H1 (cell line): ENCODE measurements at regions not wholly inside any gene's neighbourhood (a gene's known extent, or its start where the extent isn't known, plus 50 kb on each side); places are given as distances from the start of the nearest gene placed in this dataset.

Experiments
- CTCF ChIA-PET: fragments of 300-600 bp; sonication (Branson Sonifier 250); formaldehyde crosslinking; loops from one replicate; lab custom pipeline; 2021; ENCODE audit not compliant: partially characterized antibody; lab: Charles Lee
- POLR2A ChIA-PET: fragments of 300-600 bp; sonication (Branson Sonifier 250); formaldehyde crosslinking; loops from one replicate; lab custom pipeline; 2021; ENCODE audit warnings: inconsistent platforms; ENCODE audit not compliant: partially characterized antibody; lab: Charles Lee
- DNase-seq, 2 experiments: peaks; one replicate each; pipeline versions ENCODE4 v3.0.0 to v3.0.0-alpha.2; 2010 to 2022; ENCODE audit warnings: low spot score in 2 of 2, low read depth in 1 of 2, mixed read lengths in 1 of 2
- FAIRE-seq: peaks from 2 replicates; lab custom pipeline; 2011; peaks lifted over from hg19 to GRCh38; lab: Jason Lieb, UNC
- H2AFZ ChIP-seq: 2 replicates; pipeline ENCODE4 v1.8.1; 2012; ENCODE audit warnings: low read length, inconsistent platforms
- H2AK5ac ChIP-seq: 2 replicates; pipeline ENCODE4 v1.6.1; 2013; ENCODE audit warnings: low read depth, low read length
- H2BK120ac ChIP-seq: replicated peaks from 2 replicates; pipeline ENCODE3; 2013; ENCODE audit warnings: low read depth, low read length, inconsistent platforms
- H2BK12ac ChIP-seq: 2 replicates; pipeline ENCODE4 v1.6.1; 2013; ENCODE audit warnings: low read depth, low read length
- H2BK15ac ChIP-seq: 2 replicates; pipeline ENCODE4 v1.6.1; 2013; ENCODE audit warnings: low read length
- H2BK20ac ChIP-seq: 2 replicates; pipeline ENCODE4 v1.6.1; 2013; ENCODE audit warnings: low read length
- H2BK5ac ChIP-seq: 2 replicates; pipeline ENCODE4 v1.6.1; 2013; ENCODE audit warnings: low read depth, low read length
- H3K14ac ChIP-seq: 2 replicates; pipeline ENCODE4 v1.6.1; 2013; ENCODE audit warnings: inconsistent platforms; ENCODE audit not compliant: insufficient read length
- H3K18ac ChIP-seq: 2 replicates; pipeline ENCODE4 v1.6.1; 2013; ENCODE audit warnings: low read length; ENCODE audit errors: extremely low read depth
- H3K23ac ChIP-seq: 2 replicates; pipeline ENCODE4 v1.6.1; 2013; ENCODE audit warnings: inconsistent platforms; ENCODE audit not compliant: insufficient read length
- H3K23me2 ChIP-seq: 2 replicates; pipeline ENCODE4 v1.6.1; 2013; ENCODE audit warnings: low read depth, low read length
- H3K27ac ChIP-seq: 2 replicates; pipeline ENCODE4 v1.6.1; 2011; ENCODE audit warnings: low read depth, low read length, inconsistent platforms
- H3K27me3 ChIP-seq, 4 experiments: replicated peaks in 1 of 4; 1 replicate in 1 of 4; 2 replicates in 3 of 4; pipeline versions ENCODE4 v1.6.1 to v1.8.1; 2011 to 2013; ENCODE audit warnings: low read length in 3 of 4, mild to moderate bottlenecking in 3 of 4, inconsistent platforms in 2 of 4, mixed read lengths in 2 of 4, moderate library complexity in 1 of 4; ENCODE audit not compliant: control insufficient read depth in 3 of 4, insufficient read depth in 3 of 4; ENCODE audit errors: extremely low read depth in 1 of 4
- H3K36me3 ChIP-seq, 4 experiments: 2 replicates each; pipeline versions ENCODE4 v1.6.1 to v1.8.1; 2011 to 2013; ENCODE audit warnings: mild to moderate bottlenecking in 4 of 4, low read length in 3 of 4, moderate library complexity in 2 of 4, control low read depth in 1 of 4, inconsistent platforms in 1 of 4; ENCODE audit not compliant: insufficient read depth in 4 of 4, control insufficient read depth in 2 of 4
- H3K4ac ChIP-seq: replicated peaks from 2 replicates; pipeline ENCODE3; 2013; ENCODE audit warnings: low read length, low read depth, mixed read lengths, inconsistent platforms; ENCODE audit not compliant: insufficient read length
- H3K4me1 ChIP-seq, 4 experiments: replicated peaks in 1 of 4; 1 replicate in 1 of 4; 2 replicates in 3 of 4; pipeline versions ENCODE4 v1.6.1 to v1.8.1; 2011 to 2013; ENCODE audit warnings: low read length in 3 of 4, inconsistent platforms in 2 of 4, mixed read lengths in 1 of 4; ENCODE audit not compliant: insufficient read depth in 4 of 4, control insufficient read depth in 3 of 4
- H3K4me2 ChIP-seq, 2 experiments: 2 replicates each; pipeline versions ENCODE4 v1.6.1 to v1.8.1; 2011 to 2013; ENCODE audit warnings: low read depth in 2 of 2, low read length in 2 of 2, control low read depth in 1 of 2, inconsistent platforms in 1 of 2, mild to moderate bottlenecking in 1 of 2; ENCODE audit not compliant: insufficient read depth in 1 of 2
- H3K4me3 ChIP-seq, 4 experiments: fragments of 200-600, 300-600 bp in 1 of 4; sonication (generic), shearing (Covaris generic), sonication (Bioruptor Twin) in 1 of 4; 2 replicates each; pipeline versions ENCODE4 v1.5.1 to v1.8.1; 2011 to 2016; ENCODE audit warnings: low read length in 4 of 4, low read depth in 3 of 4, control low read depth in 2 of 4, inconsistent platforms in 2 of 4, mild to moderate bottlenecking in 2 of 4, mixed read lengths in 1 of 4, moderate library complexity in 1 of 4; ENCODE audit not compliant: insufficient read depth in 2 of 4; ENCODE audit errors: extremely low read depth in 1 of 4
- H3K56ac ChIP-seq: replicated peaks from 2 replicates; pipeline ENCODE3; 2013; ENCODE audit warnings: low read depth, mild to moderate bottlenecking, mixed read lengths, low read length, inconsistent platforms; ENCODE audit not compliant: insufficient read length
- H3K79me1 ChIP-seq: 2 replicates; pipeline ENCODE4 v1.6.1; 2013; ENCODE audit warnings: low read depth, low read length, control low read depth
- H3K79me2 ChIP-seq, 2 experiments: 2 replicates each; pipeline versions ENCODE4 v1.6.1 to v1.8.1; 2012 to 2013; ENCODE audit warnings: low read length in 2 of 2, mild to moderate bottlenecking in 2 of 2, inconsistent platforms in 1 of 2; ENCODE audit not compliant: insufficient read depth in 2 of 2, control insufficient read depth in 1 of 2
- H3K9ac ChIP-seq, 4 experiments: replicated peaks in 1 of 4; 1 replicate in 1 of 4; 2 replicates in 3 of 4; pipeline versions ENCODE4 v1.6.1 to v1.8.1; 2011 to 2013; ENCODE audit warnings: low read depth in 3 of 4, low read length in 3 of 4, control low read depth in 2 of 4, mild to moderate bottlenecking in 2 of 4, moderate library complexity in 2 of 4, inconsistent platforms in 1 of 4; ENCODE audit errors: extremely low read depth in 1 of 4
- H3K9me3 ChIP-seq, 2 experiments: 2 replicates each; pipeline versions ENCODE4 v1.6.1 to v1.8.1; 2012 to 2013; ENCODE audit warnings: mild to moderate bottlenecking in 2 of 2, moderate library complexity in 2 of 2, control low read depth in 1 of 2, inconsistent platforms in 1 of 2, low read depth in 1 of 2, low read length in 1 of 2, mixed read lengths in 1 of 2; ENCODE audit not compliant: insufficient read depth in 2 of 2
- H4K20me1 ChIP-seq, 2 experiments: replicated peaks in 1 of 2; 2 replicates each; pipeline versions ENCODE3 to v1.8.1; 2011 to 2013; ENCODE audit warnings: inconsistent platforms in 2 of 2, low read length in 2 of 2, mild to moderate bottlenecking in 1 of 2; ENCODE audit not compliant: insufficient read depth in 2 of 2, control insufficient read depth in 1 of 2
- H4K5ac ChIP-seq: 2 replicates; pipeline ENCODE4 v1.6.1; 2013; ENCODE audit warnings: low read length, low read depth, mixed read lengths, inconsistent platforms; ENCODE audit not compliant: insufficient read length
- H4K8ac ChIP-seq: 2 replicates; pipeline ENCODE4 v1.8.0; 2013; ENCODE audit warnings: mild to moderate bottlenecking, moderate library complexity, low read length, inconsistent platforms; ENCODE audit not compliant: insufficient read depth; ENCODE audit errors: extremely low read depth
- H4K91ac ChIP-seq: replicated peaks from 2 replicates; pipeline ENCODE3; 2013; ENCODE audit warnings: low read length, mixed read lengths, inconsistent platforms; ENCODE audit not compliant: insufficient read length
- BACH1 ChIP-seq: IDR thresholded peaks from 2 replicates; pipeline ENCODE4 v1.6.1; 2012; ENCODE audit warnings: low read length, improper control_type of control experiment
- BCL11A ChIP-seq, 2 experiments: IDR thresholded peaks; one replicate each; pipeline ENCODE4 v1.6.1; 2011; ENCODE audit warnings: low read depth in 2 of 2, low read length in 2 of 2, mild to moderate bottlenecking in 2 of 2
- CTBP2 ChIP-seq: IDR thresholded peaks from 2 replicates; pipeline ENCODE4 v1.7.0; 2011; ENCODE audit warnings: borderline replicate concordance, mild to moderate bottlenecking, moderate library complexity, mixed read lengths, low read length; ENCODE audit not compliant: insufficient read depth, insufficient read length
- GABPA ChIP-seq: IDR thresholded peaks from 2 replicates; pipeline ENCODE4 v1.6.1; 2011; ENCODE audit warnings: mild to moderate bottlenecking, low read length, moderate library complexity, borderline replicate concordance; ENCODE audit not compliant: insufficient read depth
- KDM5A ChIP-seq: fragments of 200-600 bp; IDR thresholded peaks from 2 replicates; pipeline ENCODE4 v1.7.1; 2012; ENCODE audit warnings: mild to moderate bottlenecking, low read length, inconsistent platforms, mixed read lengths
- NANOG ChIP-seq: IDR thresholded peaks from 2 replicates; pipeline ENCODE4 v1.6.1; 2011; ENCODE audit warnings: low read length, low read depth, mild to moderate bottlenecking, inconsistent platforms; ENCODE audit not compliant: insufficient read depth, poor library complexity, severe bottlenecking
- RBBP5 ChIP-seq: IDR thresholded peaks from 2 replicates; pipeline ENCODE4 v1.7.1; 2012; ENCODE audit warnings: low read depth, mild to moderate bottlenecking, inconsistent platforms, low read length, moderate library complexity, borderline replicate concordance
- SIRT6 ChIP-seq: IDR thresholded peaks from one replicate; pipeline ENCODE4 v1.7.1; 2012; ENCODE audit warnings: low read length, inconsistent platforms
- SP2 ChIP-seq: IDR thresholded peaks from 2 replicates; pipeline ENCODE4 v1.6.1; 2012; ENCODE audit warnings: mild to moderate bottlenecking, low read length, inconsistent platforms
- SUZ12 ChIP-seq: fragments of 200-600 bp; sonication (generic); IDR thresholded peaks from 2 replicates; pipeline ENCODE4 v1.6.1; 2012; ENCODE audit warnings: mild to moderate bottlenecking, inconsistent platforms, low read length, moderate library complexity, mixed read lengths
- TCF12 ChIP-seq: IDR thresholded peaks from 2 replicates; pipeline ENCODE4 v1.6.1; 2011; ENCODE audit warnings: low read depth, mild to moderate bottlenecking, low read length
- WGBS, 2 experiments: shearing (Covaris generic) in 1 of 2; methylation state at CpG; one replicate each; pipeline versions ENCODE4 v1.1.6 to v1.1.7; 2013 to 2015; ENCODE audit warnings: low lambda C conversion rate in 2 of 2, mixed read lengths in 2 of 2, inconsistent platforms in 1 of 2, low coverage in 1 of 2, missing lambda C conversion rate in 1 of 2; ENCODE audit not compliant: insufficient replicate concordance in 2 of 2, insufficient coverage in 1 of 2, insufficient read length in 1 of 2; ENCODE audit errors: extremely low coverage in 1 of 2, missing lambda C conversion rate in 1 of 2; 5-methylcytosine and 5-hydroxymethylcytosine counted together

DNA sequence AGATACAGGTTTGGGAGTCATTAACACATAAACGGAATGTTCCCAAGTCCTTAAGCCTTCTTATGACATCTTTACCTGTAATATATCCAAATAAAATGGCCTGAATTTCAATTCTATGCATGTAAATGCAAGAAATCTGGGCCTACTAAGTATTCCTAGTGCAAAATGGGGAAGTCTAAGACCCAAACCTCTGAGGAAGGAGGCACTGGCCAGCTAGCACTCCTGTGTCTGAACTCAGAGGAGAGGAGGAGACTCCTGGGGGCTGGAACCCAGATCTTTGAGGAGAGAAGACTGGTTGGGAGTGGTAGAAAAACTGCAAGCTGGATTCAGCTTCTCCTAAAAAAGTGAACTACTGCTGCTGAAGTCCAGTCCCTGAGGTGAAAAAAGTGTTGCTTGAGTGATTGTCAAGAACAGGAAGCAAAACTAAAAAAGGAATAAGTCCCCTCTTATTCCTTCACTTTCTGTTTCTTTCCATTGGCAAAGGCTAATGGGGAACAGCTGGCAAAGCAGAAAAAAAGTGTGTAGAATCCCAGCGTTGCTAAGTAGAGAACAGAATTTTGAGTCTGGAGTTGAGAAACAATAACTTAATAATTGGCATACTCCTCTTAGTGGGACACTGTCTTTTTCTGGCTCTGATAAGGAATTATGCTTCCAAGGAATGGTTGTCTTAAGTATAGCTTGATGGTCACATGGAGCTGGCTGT, 54.8 kb upstream of the ATP2C1 start:
- POLR2A ChIA-PET, result interaction anchor here (1.0 to 2.7 kb wide), 4 partner anchors 10 to 22 kb away, joined by 4 to 6 read pairs (median 4); no protein-coding TSS in a partner anchor
- Histone ChIP-seq H2BK20ac (no peak overlapping the region), H3K27ac (peak overlapping the region; percentile 4; the same call in 1 of the 2 replicates), H4K5ac (no peak overlapping the region), H3K79me1 (no peaks in the 10 kb centered on the region), H4K20me1 (no peaks in the 10 kb centered on the region), H3K14ac (no peak overlapping the region), H3K4ac (no peak overlapping the region), H4K91ac (no peak overlapping the region), H2BK15ac (no peak overlapping the region), H3K79me2 (no peaks in the 10 kb centered on the region), H4K8ac (no peak overlapping the region), H2BK120ac (peak overlapping the region; percentile 33), H3K27me3 (no peaks in the 10 kb centered on the region), H2AFZ (no peak overlapping the region), H2BK12ac (peak overlapping the region; percentile 7; the same call in 1 of the 2 replicates), H3K23ac (no peak overlapping the region), H3K23me2 (no peaks in the 10 kb centered on the region; the same call in 1 of the 2 replicates), H3K56ac (no peak overlapping the region), H2BK5ac (no peak overlapping the region), H3K4me3 (peak overlapping the region in 1 of 4 experiments; percentile 40; a peak in 1 of 8 replicates), H3K36me3 (no peaks in the 10 kb centered on the region), H3K18ac (no peak overlapping the region), H3K4me2 (peak overlapping the region; percentile 54 to 73; a peak in 3 of 4 replicates), H3K9me3 (no peaks in the 10 kb centered on the region; a peak in 1 of 4 replicates), H3K4me1 (peaks cover 4 to 13% (median 9%) of the 10 kb centered on the region in 4 experiments), H2AK5ac (no peak overlapping the region), H3K9ac (peak overlapping the region in 1 of 4 experiments; percentile 39; a peak in 2 of 7 replicates)
- 72% methylated on average over 2 of the region's 2 CpGs; no CpG with 5 or more reads in 1 of the 2 experiments for WGBS, 2 experiments
- no peak for TF ChIP-seq CTBP2
- TF ChIP-seq NANOG, result no peak
- TF ChIP-seq TCF12, result no peak
- no peak for TF ChIP-seq BCL11A (IDR thresholded peaks at IDR 0.05; ENCODE audit: low read depth in 2 of 2, low read length in 2 of 2)
- TF ChIP-seq RBBP5, result no peak
- TF ChIP-seq SP2, result no peak
- TF ChIP-seq KDM5A, result no peak
- no peak for TF ChIP-seq GABPA
- TF ChIP-seq SIRT6, result no peak
- no peak for TF ChIP-seq SUZ12
- no peak for TF ChIP-seq BACH1
- DNase-seq, result no peak
- FAIRE-seq, result no peak
- CTCF ChIA-PET, result interaction anchor here (3.0 kb wide), 1 partner anchor 11 kb away, joined by 8 read pairs; no protein-coding TSS in a partner anchor
